ENCODE measurements at regions not wholly inside any gene's neighbourhood (a gene's known extent, or its start where the extent isn't known, plus 50 kb on each side); places are given as distances from the start of the nearest gene placed in this dataset.

- H3K27ac ChIP-seq, result no peak overlapping the region
- no peak for TF ChIP-seq CTCF (IDR thresholded peaks at IDR 0.05)
- TF ChIP-seq ZFX (IDR thresholded peaks at IDR 0.05; ENCODE audit: borderline replicate concordance), result no peak
Measured at GRCh38 chr13:70829748-70830147, 721.5 kb upstream of the KLHL1 start.

GRCh38 chr13:70817576-70817975, 709.3 kb upstream of the KLHL1 start:
- H3K27ac ChIP-seq, result no peak overlapping the region
- TF ChIP-seq CTCF (IDR thresholded peaks at IDR 0.05), result no peak
- TF ChIP-seq ZFX (IDR thresholded peaks at IDR 0.05; ENCODE audit: borderline replicate concordance), result no peak

GRCh38 chr13:70816853-70817252, 708.6 kb upstream of the KLHL1 start:
- H3K27ac ChIP-seq, result no peak overlapping the region

GRCh38 chr13:70814684-70815083, 706.4 kb upstream of the KLHL1 start:
- no peak overlapping the region for H3K27ac ChIP-seq
- no peak for TF ChIP-seq ZFX (IDR thresholded peaks at IDR 0.05; ENCODE audit: borderline replicate concordance)
- no peak for TF ChIP-seq CTCF (IDR thresholded peaks at IDR 0.05)

More at GRCh38 chr13:70816853-70817252, 708.6 kb upstream of the KLHL1 start:
- TF ChIP-seq CTCF (IDR thresholded peaks at IDR 0.05) (no peak), ZFX (IDR thresholded peaks at IDR 0.05; ENCODE audit: borderline replicate concordance) (no peak)

GRCh38 chr13:70812481-70812880, 704.2 kb upstream of the KLHL1 start:
- no peak overlapping the region for H3K27ac ChIP-seq
- no peak for TF ChIP-seq ZFX (IDR thresholded peaks at IDR 0.05; ENCODE audit: borderline replicate concordance)
- TF ChIP-seq CTCF (IDR thresholded peaks at IDR 0.05), result no peak

- H3K27ac ChIP-seq, result no peak overlapping the region
- TF ChIP-seq ZFX (IDR thresholded peaks at IDR 0.05; ENCODE audit: borderline replicate concordance) (no peak), CTCF (IDR thresholded peaks at IDR 0.05) (no peak)
Measured at GRCh38 chr13:70809588-70809987, 701.3 kb upstream of the KLHL1 start.

- TF ChIP-seq CTCF (IDR thresholded peaks at IDR 0.05) (no peak), ZFX (IDR thresholded peaks at IDR 0.05; ENCODE audit: borderline replicate concordance) (no peak)
Measured at GRCh38 chr13:70798385-70798784, 690.1 kb upstream of the KLHL1 start.

More at GRCh38 chr13:70798385-70798784, 690.1 kb upstream of the KLHL1 start:
- no peak overlapping the region for H3K27ac ChIP-seq
